ENCODE measurements at regions not wholly inside any gene's neighbourhood (a gene's known extent, or its start where the extent isn't known, plus 50 kb on each side); places are given as distances from the start of the nearest gene placed in this dataset.

- DNase-seq (ENCODE audit: low read depth): no peak
- H3K4me3 ChIP-seq (ENCODE audit: control insufficient read depth, low read depth, low read length): no peak overlapping the region
- no peak for TF ChIP-seq CTCF (IDR thresholded peaks at IDR 0.05; ENCODE audit: control insufficient read depth, insufficient read depth, low read depth, low read length, missing control alignments)
Measured at GRCh38 chr10:123535386-123535785, 130.8 kb upstream of the GPR26 start.

- no peak for TF ChIP-seq CTCF (IDR thresholded peaks at IDR 0.05; ENCODE audit: control insufficient read depth, insufficient read depth, low read depth, low read length, missing control alignments)
- H3K4me3 ChIP-seq (ENCODE audit: control insufficient read depth, low read depth, low read length): no peak overlapping the region
- no peak for DNase-seq (ENCODE audit: low read depth)
Measured at GRCh38 chr10:123536176-123536845, 129.8 kb upstream of the GPR26 start.

- H3K4me3 ChIP-seq (ENCODE audit: control insufficient read depth, low read depth, low read length): no peak overlapping the region
- DNase-seq (ENCODE audit: low read depth): no peak
- TF ChIP-seq CTCF (IDR thresholded peaks at IDR 0.05; ENCODE audit: control insufficient read depth, insufficient read depth, low read depth, low read length, missing control alignments): no peak
Measured at GRCh38 chr10:123537188-123537961, 128.8 kb upstream of the GPR26 start.

- no peak for TF ChIP-seq CTCF (IDR thresholded peaks at IDR 0.05; ENCODE audit: control insufficient read depth, insufficient read depth, low read depth, low read length, missing control alignments)
- no peak overlapping the region for H3K4me3 ChIP-seq (ENCODE audit: control insufficient read depth, low read depth, low read length)
- no peak for DNase-seq (ENCODE audit: low read depth)
Measured at GRCh38 chr10:123538401-123539320, 127.5 kb upstream of the GPR26 start.

- TF ChIP-seq CTCF (IDR thresholded peaks at IDR 0.05; ENCODE audit: control insufficient read depth, insufficient read depth, low read depth, low read length, missing control alignments): no peak
- H3K4me3 ChIP-seq (ENCODE audit: control insufficient read depth, low read depth, low read length): no peak overlapping the region
- no peak for DNase-seq (ENCODE audit: low read depth)
Measured at GRCh38 chr10:123544986-123545385, 121.2 kb upstream of the GPR26 start.

GRCh38 chr10:123548770-123549169 lies 117.4 kb upstream of the GPR26 start:
- no peak for DNase-seq (ENCODE audit: low read depth)
- H3K4me3 ChIP-seq (ENCODE audit: control insufficient read depth, low read depth, low read length): no peak overlapping the region
- TF ChIP-seq CTCF (IDR thresholded peaks at IDR 0.05; ENCODE audit: control insufficient read depth, insufficient read depth, low read depth, low read length, missing control alignments): no peak
